Pons (tissue), 1 donor: ENCODE measurements at regions not wholly inside any gene's neighbourhood (a gene's known extent, or its start where the extent isn't known, plus 50 kb on each side); places are given as distances from the start of the nearest gene placed in this dataset.

Experiments used
- DNase-seq: peaks from one replicate; pipeline ENCODE4 v3.0.0-alpha.2; 2016; ENCODE audit warnings: low spot score

- no peak for DNase-seq
Measured at GRCh38 chr13:28545583-28546333, 50.8 kb upstream of the FLT1 start.
